ENCODE measurements at regions not wholly inside any gene's neighbourhood (a gene's known extent, or its start where the extent isn't known, plus 50 kb on each side); places are given as distances from the start of the nearest gene placed in this dataset.
"Not testable (repeated sequence)": the region's sequence is repeated elsewhere in the genome, so short reads cannot be mapped to it uniquely, and the experiment has no call there.

DNA sequence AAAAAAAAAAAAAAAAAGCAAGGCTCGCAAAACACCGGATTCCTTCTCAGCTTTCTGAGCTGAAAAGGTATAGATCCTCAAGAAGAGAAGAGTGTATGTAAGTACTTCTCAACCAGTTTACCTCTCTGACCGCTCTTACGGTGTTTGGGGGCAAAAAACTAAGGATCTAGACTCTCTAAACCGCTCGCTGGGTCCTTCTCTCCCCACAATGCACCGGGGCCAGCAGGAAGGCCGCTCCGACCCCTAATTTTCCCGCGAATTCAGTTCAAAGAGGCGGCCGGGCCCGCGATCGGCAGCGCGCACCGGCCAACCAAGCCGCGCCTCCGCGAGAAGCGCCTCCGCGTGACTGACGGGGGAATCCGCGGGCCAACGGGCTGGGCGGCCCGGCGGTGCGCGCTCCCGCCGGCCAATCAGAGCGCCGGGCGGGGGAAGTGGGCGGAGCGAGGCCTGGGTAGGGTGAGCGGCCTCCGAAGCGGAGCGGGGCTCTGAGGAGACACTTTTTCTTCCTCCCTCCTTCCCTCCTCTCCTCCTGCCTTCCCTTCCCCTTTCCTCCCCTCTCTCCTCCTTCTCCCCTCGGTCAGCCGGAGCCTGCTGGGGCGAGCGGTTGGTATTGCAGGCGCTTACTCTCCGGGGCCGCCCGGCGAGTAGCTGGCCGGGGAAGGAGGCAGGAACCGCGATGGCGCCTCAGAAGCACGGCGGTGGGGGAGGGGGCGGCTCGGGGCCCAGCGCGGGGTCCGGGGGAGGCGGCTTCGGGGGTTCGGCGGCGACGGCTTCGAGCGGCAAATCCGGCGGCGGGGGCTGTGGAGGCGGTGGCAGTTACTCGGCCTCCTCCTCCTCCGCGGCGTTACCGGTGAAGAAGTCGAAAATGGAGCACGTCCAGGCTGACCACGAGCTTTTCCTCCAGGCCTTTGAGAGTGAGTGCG is 93.0 kb downstream of the CRLF3 start:
- not testable (repeated sequence) for FAIRE-seq
- DNase-seq (ENCODE audit: low spot score in 2 of 2): peak; percentile 57 to 74

DNA sequence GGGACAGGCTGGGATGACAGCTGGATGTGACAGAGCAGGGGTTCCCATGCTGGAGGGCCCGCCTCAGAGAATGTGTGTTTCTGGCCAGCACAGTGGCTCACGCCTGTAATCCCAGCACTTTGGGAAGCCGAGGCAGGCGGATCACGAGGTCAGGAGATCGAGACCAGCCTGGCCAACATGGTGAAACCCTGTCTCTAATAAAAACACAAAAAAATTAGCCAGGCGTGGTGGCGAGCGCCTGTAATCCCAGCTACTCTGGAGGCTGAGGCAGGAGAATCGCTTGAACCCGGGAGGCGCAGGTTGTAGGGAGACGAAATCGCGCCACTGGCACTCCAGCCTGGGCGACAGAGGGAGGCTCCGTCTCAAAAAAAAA is 93.7 kb downstream of the CRLF3 start:
- not testable (repeated sequence) for FAIRE-seq; DNase-seq (ENCODE audit: low spot score in 2 of 2)

DNA sequence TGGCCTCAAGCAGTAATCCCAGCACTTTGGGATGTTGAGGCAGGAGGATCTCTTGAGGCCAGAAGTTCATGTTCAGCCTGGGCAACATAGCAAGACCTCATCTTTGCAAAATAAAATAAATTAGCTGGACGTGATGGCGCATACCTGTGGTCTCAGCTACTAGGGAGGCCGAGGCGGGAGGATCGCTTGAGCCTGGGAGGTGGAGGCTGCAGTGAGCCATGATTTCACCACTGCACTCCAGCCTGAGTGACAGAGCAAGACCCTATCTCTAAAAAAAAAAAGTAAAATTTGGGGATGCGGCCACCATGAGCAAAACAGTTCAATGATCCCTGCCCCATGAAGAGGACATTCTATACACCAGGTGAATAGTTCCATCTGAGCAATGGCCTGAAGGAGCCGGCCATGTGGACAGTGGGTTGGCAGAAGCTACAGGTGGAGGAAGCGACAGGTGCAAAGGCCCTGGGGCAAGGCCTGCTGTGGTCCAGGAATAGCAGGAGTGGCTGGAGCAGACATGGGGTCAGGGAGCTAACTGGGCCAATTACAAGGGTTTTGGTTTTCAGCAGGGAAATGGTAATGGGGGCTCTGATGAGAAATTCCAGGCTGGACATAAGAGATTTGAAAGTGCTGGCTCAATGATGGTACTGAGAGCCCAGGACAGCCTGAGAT is 94.2 kb downstream of the CRLF3 start:
- DNase-seq (ENCODE audit: low spot score in 2 of 2); FAIRE-seq: not testable (repeated sequence)

DNA sequence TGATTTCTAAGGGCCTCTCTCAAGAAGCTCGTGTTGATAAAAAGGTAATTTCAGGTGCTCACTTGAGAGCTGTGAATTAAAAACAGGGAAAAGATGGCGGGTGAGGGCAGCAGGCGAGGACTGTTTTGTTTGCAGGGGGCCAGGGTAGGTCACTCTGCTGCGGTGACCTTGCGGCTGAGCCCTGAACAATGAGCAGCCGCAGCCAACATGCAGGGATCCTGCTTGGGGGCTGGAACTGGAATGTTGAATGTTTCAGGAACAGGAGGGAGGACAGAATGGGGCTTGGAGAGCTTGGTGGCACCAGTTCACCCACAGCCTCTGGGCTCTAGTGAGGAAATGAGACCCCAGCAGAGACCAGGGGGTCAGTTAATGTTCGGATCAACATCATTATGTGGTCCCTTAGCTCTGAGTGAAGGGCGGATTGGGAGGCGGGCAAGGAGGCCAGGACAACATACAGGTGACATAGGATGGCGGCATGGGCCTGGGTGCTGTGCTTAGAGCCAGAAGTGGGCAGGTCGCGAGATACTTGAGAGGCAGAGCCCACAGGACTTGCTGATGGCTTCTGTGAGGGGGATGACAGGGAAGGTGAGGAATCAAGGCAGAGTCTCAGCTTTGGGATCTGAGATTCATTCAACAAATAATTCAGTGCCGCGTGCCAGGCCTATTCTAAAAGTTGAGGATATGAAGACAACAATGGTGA is 94.9 kb downstream of the CRLF3 start:
- DNase-seq (ENCODE audit: low spot score in 2 of 2): not testable (repeated sequence)

DNA sequence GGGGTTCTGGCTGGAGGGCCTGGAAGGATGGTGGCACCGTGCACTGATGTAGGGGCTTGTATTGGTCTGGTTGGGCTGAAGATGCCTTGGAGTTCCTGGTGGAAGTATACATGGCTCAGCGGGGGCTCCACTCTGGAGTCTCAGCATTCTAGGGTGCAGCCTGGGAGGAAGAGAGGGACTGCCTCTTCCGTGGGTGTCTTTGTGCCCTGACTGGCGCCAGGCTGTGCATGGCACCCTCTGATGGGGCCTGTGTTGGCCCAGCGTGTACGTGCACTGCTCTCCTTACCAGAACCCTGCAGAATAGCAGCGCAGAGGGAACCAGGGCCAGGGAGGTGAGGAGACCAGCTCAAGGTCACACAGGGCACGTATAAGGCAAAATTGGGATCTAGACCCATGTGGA is 97.0 kb downstream of the CRLF3 start:
- FAIRE-seq; DNase-seq (ENCODE audit: low spot score in 2 of 2): not testable (repeated sequence)

More for the DNA sequence above, 94.9 kb downstream of the CRLF3 start:
- FAIRE-seq: not testable (repeated sequence)

- FAIRE-seq; DNase-seq (ENCODE audit: low spot score in 2 of 2): not testable (repeated sequence)
Measured at GRCh38 chr17:30726734-30727133, 97.8 kb downstream of the CRLF3 start.

DNA sequence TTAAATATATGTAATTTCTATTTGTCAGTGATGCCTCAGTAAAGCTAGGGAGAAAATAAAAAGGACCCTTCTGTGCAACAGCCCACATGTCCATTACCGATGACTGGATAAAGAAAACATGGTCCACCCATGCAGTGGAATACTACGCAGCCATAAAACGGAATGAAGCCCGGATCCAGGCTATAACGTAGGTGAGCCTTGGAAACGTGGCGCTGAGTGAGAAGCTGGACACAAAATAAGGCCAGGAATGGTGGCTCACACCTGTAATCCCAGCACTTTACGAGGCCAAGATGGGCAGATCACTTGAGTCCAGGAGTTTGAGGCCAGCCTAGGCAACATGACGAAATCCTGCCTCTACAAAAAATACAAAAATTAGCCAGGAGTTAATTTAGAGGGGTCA is 98.2 kb downstream of the CRLF3 start:
- DNase-seq (ENCODE audit: low spot score in 2 of 2); FAIRE-seq: not testable (repeated sequence)

DNA sequence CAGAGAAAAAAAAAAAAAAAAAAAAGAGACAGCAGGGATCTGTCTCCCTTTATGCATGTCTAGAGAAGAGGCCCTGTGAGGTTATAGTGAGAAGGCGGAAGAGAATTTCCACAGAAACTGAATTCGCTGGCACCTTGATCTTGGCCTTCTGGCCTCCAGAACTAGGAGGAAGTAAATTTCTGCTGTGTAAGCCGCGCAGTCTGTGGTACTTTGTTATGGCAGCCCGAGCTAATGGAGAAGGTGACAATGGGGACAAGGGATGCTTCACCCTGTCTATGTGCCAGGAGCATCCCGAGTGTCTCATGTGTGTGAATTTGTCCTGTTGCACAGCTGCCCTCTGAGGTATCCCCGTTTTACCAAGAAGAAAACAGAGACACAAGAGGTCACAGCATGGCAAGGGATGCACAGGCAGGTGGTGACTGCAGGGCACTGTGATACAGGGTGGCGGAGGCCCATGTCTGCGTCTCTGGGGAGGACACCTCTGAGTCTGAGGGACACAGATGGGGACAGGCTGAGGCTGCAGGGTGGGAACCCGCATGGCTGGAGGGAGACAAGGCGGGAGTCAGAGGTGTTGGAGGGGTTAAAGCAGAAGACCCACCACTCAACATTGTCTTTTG is 100.3 kb downstream of the CRLF3 start:
- not testable (repeated sequence) for FAIRE-seq; DNase-seq (ENCODE audit: low spot score in 2 of 2)

- FAIRE-seq; DNase-seq (ENCODE audit: low spot score in 2 of 2): not testable (repeated sequence)
Measured at GRCh38 chr17:30722114-30722780, 102.2 kb downstream of the CRLF3 start.

DNA sequence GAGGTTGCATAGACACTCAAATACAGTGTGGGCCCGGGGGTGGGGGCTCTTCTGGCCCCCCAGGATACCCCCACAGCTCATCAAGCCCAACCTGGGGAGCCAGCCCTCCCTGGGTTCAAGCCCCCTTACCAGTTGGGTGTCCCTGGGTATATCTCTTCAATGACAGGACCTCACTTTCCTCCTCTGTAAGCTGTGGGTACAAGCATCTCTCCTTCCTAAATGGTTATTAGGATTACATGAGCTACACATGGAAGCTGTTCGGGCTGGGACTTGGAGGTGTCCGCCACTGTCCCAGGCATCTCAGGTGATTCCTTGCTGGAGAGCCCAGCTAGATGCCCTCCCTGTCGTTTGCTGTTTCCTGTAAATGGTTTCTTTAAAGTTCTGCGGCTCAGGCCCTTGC is 103.5 kb downstream of the CRLF3 start:
- not testable (repeated sequence) for DNase-seq (ENCODE audit: low spot score in 2 of 2); FAIRE-seq

DNA sequence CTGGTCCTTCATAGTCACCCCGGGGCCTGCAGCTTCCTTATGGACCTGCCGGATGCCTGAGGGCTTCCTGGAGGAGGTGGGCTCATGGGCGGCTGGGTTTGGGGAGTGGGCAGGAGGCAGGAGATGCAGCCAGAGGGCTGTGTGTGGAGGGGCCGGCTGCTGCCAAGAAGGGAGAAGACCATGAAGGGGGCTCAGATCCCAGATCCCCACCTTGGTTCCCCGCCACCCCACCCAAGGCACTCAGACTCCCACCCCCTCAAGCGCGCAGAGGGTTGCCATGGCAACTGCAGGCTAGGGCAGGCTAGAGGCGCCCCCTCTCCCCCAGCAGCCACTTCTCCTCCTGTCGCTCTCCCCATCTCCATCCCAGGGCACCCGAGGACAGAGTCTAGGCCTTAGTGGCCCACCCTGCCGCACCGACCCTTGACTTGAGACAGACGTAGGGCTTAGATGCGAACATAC is 104.5 kb downstream of the CRLF3 start:
- DNase-seq (ENCODE audit: low spot score in 2 of 2) (no peak), FAIRE-seq (no peak)

- not testable (repeated sequence) for FAIRE-seq; DNase-seq (ENCODE audit: low spot score in 2 of 2)
Measured at GRCh38 chr17:30719131-30719973, 105.1 kb downstream of the CRLF3 start.

DNA sequence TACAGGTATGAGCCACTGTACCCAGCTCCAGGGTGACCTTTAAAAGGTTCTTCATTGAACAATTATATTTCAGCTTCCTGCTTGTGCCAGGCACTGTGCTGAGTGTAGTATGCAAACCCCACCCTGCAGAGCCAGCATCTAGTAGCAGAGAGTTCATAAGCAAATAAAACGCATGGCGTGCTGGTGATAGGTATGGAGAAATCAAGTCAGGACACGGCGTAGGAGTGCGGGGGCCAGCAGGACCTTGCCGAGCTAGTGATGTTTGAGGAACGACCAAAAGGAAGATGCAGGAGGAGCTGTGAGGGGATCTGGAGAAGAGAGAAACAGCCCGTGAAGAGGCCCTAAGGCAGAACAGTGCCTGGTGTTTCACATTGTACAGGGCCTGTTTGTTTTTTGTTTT is 105.8 kb downstream of the CRLF3 start:
- FAIRE-seq; DNase-seq (ENCODE audit: low spot score in 2 of 2): not testable (repeated sequence)

DNA sequence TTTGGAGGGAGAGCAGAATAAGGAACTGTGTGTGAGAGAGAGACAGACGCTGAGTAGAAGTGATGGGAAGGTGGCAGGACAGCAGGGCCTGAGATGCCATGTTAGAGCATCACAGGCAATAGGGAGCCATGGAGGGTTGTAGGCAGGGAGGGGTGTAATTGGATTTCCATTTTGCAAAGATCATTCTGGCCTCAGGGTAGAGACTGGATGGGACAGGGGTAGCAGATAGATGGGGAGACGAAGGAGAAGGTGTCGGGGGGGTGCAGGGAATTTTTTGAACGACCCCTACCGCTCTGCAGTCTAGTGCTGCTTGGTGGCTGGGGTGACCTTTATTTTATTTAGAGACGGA is 106.4 kb downstream of the CRLF3 start:
- FAIRE-seq; DNase-seq (ENCODE audit: low spot score in 2 of 2): not testable (repeated sequence)

- FAIRE-seq (no peak), DNase-seq (ENCODE audit: low spot score in 2 of 2) (no peak)
Measured at GRCh38 chr17:30717291-30718098, 107.0 kb downstream of the CRLF3 start.

GRCh38 chr17:30716461-30717290 is 107.8 kb downstream of the CRLF3 start:
- FAIRE-seq (no peak), DNase-seq (ENCODE audit: low spot score in 2 of 2) (no peak)
